Mesenchymal stem cell (in vitro differentiated cells and primary cell): ENCODE measurements at regions not wholly inside any gene's neighbourhood (a gene's known extent, or its start where the extent isn't known, plus 50 kb on each side); places are given as distances from the start of the nearest gene placed in this dataset.

Source experiments
- DNase-seq: peaks from one replicate; pipeline ENCODE4 v3.0.0-alpha.2; 2013
- H2AFZ ChIP-seq: one replicate; pipeline ENCODE4 v1.6.1; 2013; ENCODE audit warnings: low read depth, mild to moderate bottlenecking, control low read depth, inconsistent platforms, low read length, moderate library complexity
- H2AK5ac ChIP-seq: 2 replicates; pipeline ENCODE4 v1.6.1; 2013; ENCODE audit warnings: low read length, moderate library complexity, mild to moderate bottlenecking, inconsistent platforms; ENCODE audit not compliant: severe bottlenecking
- H2BK120ac ChIP-seq: one replicate; pipeline ENCODE4 v1.6.1; 2013; ENCODE audit warnings: low read depth, mild to moderate bottlenecking, inconsistent platforms, low read length, moderate library complexity
- H2BK12ac ChIP-seq, 2 experiments: one replicate each; pipeline ENCODE4 v1.6.1; 2013; ENCODE audit warnings: inconsistent platforms in 2 of 2, low read length in 2 of 2, mild to moderate bottlenecking in 2 of 2, moderate library complexity in 2 of 2, control low read depth in 1 of 2
- H2BK15ac ChIP-seq: one replicate; pipeline ENCODE4 v1.6.1; 2013; ENCODE audit warnings: mild to moderate bottlenecking, low read depth, inconsistent platforms; ENCODE audit not compliant: poor library complexity, severe bottlenecking
- H2BK5ac ChIP-seq: 2 replicates; pipeline ENCODE4 v1.6.1; 2013; ENCODE audit warnings: low read depth, mild to moderate bottlenecking, low read length, control low read depth, inconsistent platforms; ENCODE audit not compliant: poor library complexity, severe bottlenecking
- H3K14ac ChIP-seq, 2 experiments: one replicate each; pipeline ENCODE4 v1.6.1; 2013; ENCODE audit warnings: inconsistent platforms in 2 of 2, low read length in 2 of 2, control low read depth in 1 of 2, mild to moderate bottlenecking in 1 of 2, moderate library complexity in 1 of 2
- H3K18ac ChIP-seq, 2 experiments: one replicate each; pipeline ENCODE4 v1.6.1; 2013; ENCODE audit warnings: inconsistent platforms in 2 of 2, low read length in 2 of 2, control low read depth in 1 of 2, low read depth in 1 of 2, mild to moderate bottlenecking in 1 of 2
- H3K23ac ChIP-seq, 2 experiments: one replicate each; pipeline ENCODE4 v1.6.1; 2013; ENCODE audit warnings: inconsistent platforms in 2 of 2, low read length in 2 of 2, mild to moderate bottlenecking in 2 of 2, moderate library complexity in 2 of 2, control low read depth in 1 of 2
- H3K27ac ChIP-seq: 2 replicates; pipeline ENCODE4 v1.5.1; 2013; ENCODE audit warnings: mild to moderate bottlenecking, moderate library complexity, low read length, control low read depth, inconsistent platforms; ENCODE audit not compliant: poor library complexity, severe bottlenecking
- H3K27me3 ChIP-seq, 2 experiments: 2 replicates each; pipeline versions ENCODE4 v1.6.1 to v1.7.0; 2013; ENCODE audit warnings: low read length in 2 of 2, mild to moderate bottlenecking in 2 of 2, moderate library complexity in 2 of 2, control low read depth in 1 of 2, inconsistent platforms in 1 of 2; ENCODE audit not compliant: control insufficient read depth in 1 of 2, insufficient read depth in 1 of 2
- H3K36me3 ChIP-seq, 2 experiments: 2 replicates each; pipeline versions ENCODE4 v1.6.1 to v1.7.0; 2013; ENCODE audit warnings: low read length in 2 of 2, control low read depth in 1 of 2, inconsistent platforms in 1 of 2, low read depth in 1 of 2, mild to moderate bottlenecking in 1 of 2; ENCODE audit not compliant: insufficient read depth in 2 of 2, control insufficient read depth in 1 of 2
- H3K4ac ChIP-seq, 2 experiments: one replicate each; pipeline ENCODE4 v1.6.1; 2013; ENCODE audit warnings: inconsistent platforms in 2 of 2, low read length in 2 of 2, mild to moderate bottlenecking in 2 of 2, moderate library complexity in 2 of 2, control low read depth in 1 of 2, low read depth in 1 of 2
- H3K4me1 ChIP-seq: 2 replicates; pipeline ENCODE4 v1.6.1; 2013; ENCODE audit warnings: low read depth, low read length, control low read depth; ENCODE audit not compliant: control insufficient read depth, insufficient read depth
- H3K4me2 ChIP-seq: 2 replicates; pipeline ENCODE4 v1.6.1; 2013; ENCODE audit warnings: low read length, mild to moderate bottlenecking, inconsistent platforms; ENCODE audit not compliant: poor library complexity, severe bottlenecking
- H3K4me3 ChIP-seq, 2 experiments: 2 replicates each; pipeline versions ENCODE4 v1.5.1 to v1.7.0; 2013; ENCODE audit warnings: low read length in 2 of 2, mild to moderate bottlenecking in 2 of 2, control low read depth in 1 of 2, low read depth in 1 of 2; ENCODE audit not compliant: insufficient read depth in 1 of 2
- H3K79me1 ChIP-seq: replicated peaks from 2 replicates; pipeline ENCODE4 v1.6.1; 2013; ENCODE audit warnings: mild to moderate bottlenecking, control low read depth, low read length, inconsistent platforms; ENCODE audit not compliant: poor library complexity, severe bottlenecking
- H3K9ac ChIP-seq: 2 replicates; pipeline ENCODE4 v1.7.0; 2013; ENCODE audit warnings: mild to moderate bottlenecking, low read length, moderate library complexity
- H3K9me3 ChIP-seq: 2 replicates; pipeline ENCODE4 v1.7.0; 2013; ENCODE audit warnings: mild to moderate bottlenecking, low read length; ENCODE audit not compliant: control insufficient read depth
- H4K8ac ChIP-seq: one replicate; pipeline ENCODE4 v1.6.1; 2013; ENCODE audit warnings: inconsistent platforms, mild to moderate bottlenecking, low read length, moderate library complexity
- H4K91ac ChIP-seq: one replicate; pipeline ENCODE4 v1.6.1; 2013; ENCODE audit warnings: mild to moderate bottlenecking, low read length, inconsistent platforms
- WGBS: methylation state at CpG from one replicate; pipeline ENCODE4 v1.1.7; 2013; ENCODE audit warnings: mixed read lengths; 5-methylcytosine and 5-hydroxymethylcytosine counted together

DNA sequence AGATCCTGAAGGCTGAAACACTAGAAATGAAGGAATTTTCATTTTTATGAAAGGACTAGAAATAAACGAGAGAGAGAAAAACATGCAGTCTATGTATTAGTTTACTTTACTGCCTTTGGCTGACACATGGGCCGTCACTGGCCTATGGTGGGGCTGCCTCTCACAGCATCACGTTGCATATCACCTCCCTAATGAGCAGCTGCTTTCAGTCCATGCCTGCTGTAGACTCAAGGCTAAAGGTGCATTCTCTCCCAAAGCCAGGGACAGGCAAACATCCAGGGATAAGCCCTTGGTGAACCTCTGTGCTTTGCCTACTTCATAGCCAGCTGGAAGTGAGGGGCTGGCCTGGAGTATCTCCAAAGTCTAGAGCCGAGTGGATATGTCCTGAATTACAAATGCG lies 359.4 kb downstream of the GPAM start:
- Histone ChIP-seq H3K36me3 (no peaks in the 10 kb centered on the region), H3K4me2 (no peak overlapping the region), H4K91ac (no peak overlapping the region), H3K14ac (no peak overlapping the region), H3K9me3 (no peaks in the 10 kb centered on the region), H3K4me3 (no peak overlapping the region), H2BK15ac (no peak overlapping the region), H2BK12ac (no peak overlapping the region), H3K23ac (no peak overlapping the region), H3K9ac (no peak overlapping the region), H2AK5ac (no peak overlapping the region), H3K4ac (no peak overlapping the region), H3K27ac (no peak overlapping the region), H3K4me1 (no peaks in the 10 kb centered on the region), H2BK5ac (no peak overlapping the region), H2BK120ac (no peak overlapping the region), H3K18ac (no peak overlapping the region), H2AFZ (no peak overlapping the region), H3K79me1 (no peaks in the 10 kb centered on the region), H3K27me3 (no peaks in the 10 kb centered on the region), H4K8ac (no peak overlapping the region)
- 80% methylated on average over 5 of the region's 5 CpGs for WGBS
- DNase-seq = no peak

DNA sequence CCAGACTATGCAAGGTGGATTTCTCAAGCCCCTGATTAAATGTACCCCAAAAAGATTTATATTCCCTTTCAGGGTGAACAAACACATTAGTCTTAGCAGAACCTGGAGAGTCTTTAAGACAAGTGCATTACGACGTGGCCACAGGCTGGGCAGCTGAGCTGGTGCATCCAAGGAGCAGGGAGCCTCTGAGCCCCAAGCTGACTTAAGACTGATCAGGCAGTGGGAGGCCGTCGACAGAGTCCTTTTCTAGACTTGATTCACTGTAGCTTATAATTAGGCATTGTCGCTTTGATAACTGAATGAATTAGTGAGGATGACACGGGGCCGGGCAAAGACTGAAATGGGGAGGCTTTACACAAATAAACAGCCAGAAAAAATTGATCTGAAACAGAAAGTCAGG lies 353.2 kb downstream of the GPAM start:
- H3K27me3 ChIP-seq = no peaks in the 10 kb centered on the region
- H3K4ac ChIP-seq = no peak overlapping the region
- 47% methylated on average over 7 of the region's 7 CpGs for WGBS

DNA sequence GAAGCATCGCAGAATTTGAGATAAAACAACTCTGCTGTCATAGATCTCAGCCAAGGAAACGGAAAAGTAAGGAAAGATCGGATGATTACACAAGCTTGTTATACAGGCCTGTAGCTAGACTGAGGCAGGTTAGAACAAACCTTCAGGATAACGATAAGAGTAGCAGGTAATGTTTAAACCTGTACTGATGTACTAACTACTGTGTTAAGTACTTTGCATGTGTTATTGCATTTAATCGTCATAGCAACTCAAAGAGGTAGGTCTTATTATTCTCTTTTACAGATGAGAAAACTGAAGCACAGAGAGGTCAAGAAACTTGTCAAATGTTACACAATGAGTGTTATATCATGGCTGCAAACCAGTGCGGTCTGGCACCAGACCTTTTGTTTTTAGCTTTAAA lies 352.5 kb downstream of the GPAM start:
- no peak overlapping the region for H3K27ac ChIP-seq
- H2AK5ac ChIP-seq = no peak overlapping the region
- WGBS = 46% methylated on average over 5 of the region's 6 CpGs
- no peak overlapping the region for H3K4me3 ChIP-seq
- no peaks in the 10 kb centered on the region for H3K79me1 ChIP-seq
- no peaks in the 10 kb centered on the region for H3K36me3 ChIP-seq
- no peaks in the 10 kb centered on the region for H3K4me1 ChIP-seq
- no peak overlapping the region for H2AFZ ChIP-seq
- H3K14ac ChIP-seq = no peak overlapping the region
- no peak overlapping the region for H3K4me2 ChIP-seq
- H4K91ac ChIP-seq = no peak overlapping the region
- H2BK15ac ChIP-seq = no peak overlapping the region
- no peak overlapping the region for H3K18ac ChIP-seq
- H3K23ac ChIP-seq = no peak overlapping the region
- H3K4ac ChIP-seq = no peak overlapping the region
- no peaks in the 10 kb centered on the region for H3K27me3 ChIP-seq
- H2BK12ac ChIP-seq = no peak overlapping the region
- H3K9ac ChIP-seq = no peak overlapping the region
- no peak overlapping the region for H4K8ac ChIP-seq
- no peak for DNase-seq
- H2BK5ac ChIP-seq = no peak overlapping the region
- H2BK120ac ChIP-seq = no peak overlapping the region
- no peaks in the 10 kb centered on the region for H3K9me3 ChIP-seq

More for the DNA sequence above, 353.2 kb downstream of the GPAM start:
- Histone ChIP-seq H3K9ac (no peak overlapping the region), H3K23ac (no peak overlapping the region), H3K79me1 (no peaks in the 10 kb centered on the region), H2AK5ac (no peak overlapping the region), H3K36me3 (no peaks in the 10 kb centered on the region), H3K27ac (no peak overlapping the region), H3K9me3 (no peaks in the 10 kb centered on the region), H2AFZ (no peak overlapping the region), H2BK5ac (no peak overlapping the region), H3K18ac (no peak overlapping the region), H3K4me1 (no peaks in the 10 kb centered on the region), H3K4me2 (no peak overlapping the region), H4K8ac (no peak overlapping the region), H3K14ac (peak overlapping the region in 1 of 2 experiments; percentile 36), H3K4me3 (no peak overlapping the region), H2BK15ac (no peak overlapping the region), H2BK12ac (no peak overlapping the region), H4K91ac (no peak overlapping the region), H2BK120ac (no peak overlapping the region)
- DNase-seq = no peak

DNA sequence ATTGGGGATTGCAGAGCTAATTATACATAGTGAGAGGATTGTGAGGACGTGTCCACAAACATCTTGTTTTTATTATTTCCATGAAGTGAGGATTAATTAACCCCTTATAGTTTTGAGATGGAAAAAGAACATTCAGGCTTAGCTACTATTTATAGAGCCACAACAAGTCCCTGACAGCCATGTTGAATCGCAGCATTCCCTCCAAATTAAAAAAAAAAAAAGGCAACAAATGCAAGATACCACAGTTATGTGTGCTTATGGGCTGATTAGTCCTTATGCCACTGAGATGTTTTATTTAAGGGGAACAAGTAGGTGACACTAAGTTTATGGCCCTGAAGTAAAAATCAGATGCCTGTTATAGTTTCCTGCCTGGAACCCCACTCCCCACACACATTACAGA lies 350.3 kb downstream of the GPAM start:
- H3K79me1 ChIP-seq = no peaks in the 10 kb centered on the region
- H2AK5ac ChIP-seq = no peak overlapping the region
- no peak overlapping the region for H2BK120ac ChIP-seq
- H3K4me1 ChIP-seq = no peaks in the 10 kb centered on the region
- H3K4me3 ChIP-seq = no peak overlapping the region
- H3K14ac ChIP-seq = no peak overlapping the region
- H3K4ac ChIP-seq = no peak overlapping the region
- H3K27me3 ChIP-seq = no peaks in the 10 kb centered on the region
- no peak overlapping the region for H2BK15ac ChIP-seq
- H2BK12ac ChIP-seq = no peak overlapping the region
- no peak overlapping the region for H3K18ac ChIP-seq
- H3K4me2 ChIP-seq = no peak overlapping the region
- no peak for DNase-seq
- no peak overlapping the region for H3K27ac ChIP-seq
- H3K9me3 ChIP-seq = no peaks in the 10 kb centered on the region
- no peak overlapping the region for H4K91ac ChIP-seq
- no peak overlapping the region for H4K8ac ChIP-seq
- 0% methylated on average over 1 of the region's 2 CpGs for WGBS
- no peak overlapping the region for H2AFZ ChIP-seq
- no peak overlapping the region for H3K9ac ChIP-seq
- no peak overlapping the region for H3K23ac ChIP-seq
- H2BK5ac ChIP-seq = no peak overlapping the region
- no peaks in the 10 kb centered on the region for H3K36me3 ChIP-seq
